PC-9 (cell line): ENCODE measurements at regions not wholly inside any gene's neighbourhood (a gene's known extent, or its start where the extent isn't known, plus 50 kb on each side); places are given as distances from the start of the nearest gene placed in this dataset.

ENCODE experiments used
- BruUV-seq: library from RNA; stranded (reverse); fragments of 400-500 nt; replicated peaks from 2 replicates; lab custom pipeline; 2021; lab: Mats Ljungman, UMichigan
- CTCF ChIA-PET: fragments of 300-600 bp; sonication (Branson Sonifier 250); formaldehyde crosslinking; loops from one replicate; lab custom pipeline; 2022; ENCODE audit warnings: antibody characterized with exemption; lab: Charles Lee
- POLR2A ChIA-PET: fragments of 300-600 bp; sonication (Branson Sonifier 250); formaldehyde crosslinking; loops from one replicate; lab custom pipeline; 2022; ENCODE audit warnings: antibody characterized with exemption; ENCODE audit not compliant: unreplicated experiment; lab: Charles Lee
- DNase-seq, 2 experiments: peaks; one replicate each; pipeline versions ENCODE4 v3.0.0 to v3.0.0-alpha.2; 2015 to 2022; ENCODE audit warnings: mixed read lengths in 1 of 2
- H2AFZ ChIP-seq: fragments of 200-600 bp; sonication (generic); 2 replicates; pipeline ENCODE4 v1.8.1; 2017; ENCODE audit warnings: antibody characterized with exemption
- H3F3A ChIP-seq: fragments of 200-600 bp; sonication (generic); 2 replicates; pipeline ENCODE4 v1.8.1; 2017; ENCODE audit warnings: antibody characterized with exemption, mild to moderate bottlenecking, low read depth; ENCODE audit not compliant: insufficient read depth
- H3K27ac ChIP-seq: fragments of 200-600 bp; sonication (generic); 2 replicates; pipeline ENCODE4 v1.6.1; 2016; ENCODE audit warnings: mixed run types
- H3K27me3 ChIP-seq: fragments of 200-600 bp; sonication (generic); 2 replicates; pipeline ENCODE4 v1.6.1; 2016; ENCODE audit warnings: low read depth, mixed run types; ENCODE audit not compliant: insufficient read depth
- H3K36me3 ChIP-seq: fragments of 200-600 bp; sonication (generic); 2 replicates; pipeline ENCODE4 v1.6.1; 2016; ENCODE audit warnings: low read depth, mixed run types
- H3K4me1 ChIP-seq: fragments of 200-600 bp; sonication (generic); replicated peaks from 2 replicates; pipeline ENCODE4 v1.6.1; 2016; ENCODE audit warnings: mixed run types; ENCODE audit not compliant: insufficient read depth
- H3K4me2 ChIP-seq: fragments of 200-600 bp; sonication (generic); 2 replicates; pipeline ENCODE4 v1.6.1; 2017; ENCODE audit warnings: mixed run types
- H3K4me3 ChIP-seq: fragments of 200-600 bp; sonication (generic); 2 replicates; pipeline ENCODE4 v1.6.1; 2016; ENCODE audit warnings: mixed run types
- H3K79me2 ChIP-seq: fragments of 200-600 bp; sonication (generic); 2 replicates; pipeline ENCODE4 v1.6.1; 2017; ENCODE audit warnings: low read depth, mixed run types
- H3K9me2 ChIP-seq: fragments of 200-600 bp; sonication (generic); 2 replicates; pipeline ENCODE4 v1.8.1; 2017; ENCODE audit warnings: mild to moderate bottlenecking; ENCODE audit not compliant: insufficient read depth
- H3K9me3 ChIP-seq: fragments of 200-600 bp; sonication (generic); 2 replicates; pipeline ENCODE4 v1.8.1; 2016; ENCODE audit warnings: low read depth; ENCODE audit not compliant: insufficient read depth
- H4K20me1 ChIP-seq: fragments of 200-600 bp; sonication (generic); 2 replicates; pipeline ENCODE4 v1.8.1; 2017; ENCODE audit not compliant: insufficient read depth
- EZH2 ChIP-seq: fragments of 200-600 bp; sonication (generic); IDR thresholded peaks from 2 replicates; pipeline ENCODE4 v1.8.0; 2017; ENCODE audit warnings: antibody characterized with exemption, low read depth
- intact Hi-C: fragments of 100-400 bp; cut with micrococcal nuclease; formaldehyde crosslinking; loops from one replicate; pipeline ENCODE4 v1.10.0; 2022; ENCODE audit not compliant: unreplicated experiment
- TF ChIP-seq, protein P1 (sequence below): fragments of 200-600 bp; sonication (generic); conservative IDR thresholded peaks from 2 replicates; pipeline ENCODE4 v1.6.1; 2017; ENCODE audit warnings: mixed run types, antibody characterized with exemption, mild to moderate bottlenecking, moderate library complexity

DNA sequence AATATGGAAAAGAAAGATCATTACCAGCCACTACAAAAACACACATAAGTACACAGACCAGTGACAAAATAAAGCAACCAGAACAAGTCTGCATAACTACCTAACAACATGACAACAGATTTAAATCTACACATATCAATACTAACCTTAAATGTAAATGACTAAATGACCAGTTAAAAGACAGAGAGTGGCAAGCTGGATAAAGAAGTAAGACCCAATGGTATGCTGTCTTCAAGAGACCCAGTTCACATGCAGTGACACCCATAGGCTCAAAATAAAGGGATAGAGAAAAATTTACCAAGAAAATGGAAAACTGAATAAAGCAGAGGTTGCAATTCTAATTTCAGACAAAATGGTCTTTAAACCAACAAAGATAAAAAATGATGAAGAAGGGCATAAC, 938.1 kb downstream of the EFNA5 start:
- CTCF ChIA-PET = no interaction called here
- no peaks in the 10 kb centered on the region for H3K79me2 ChIP-seq
- no peaks in the 10 kb centered on the region for H3K9me2 ChIP-seq
- no peak for DNase-seq
- H3K27me3 ChIP-seq = no peaks in the 10 kb centered on the region
- no peak overlapping the region for H3K4me3 ChIP-seq
- intact Hi-C loops = no loop called here
- no peak overlapping the region for H3K27ac ChIP-seq
- no peaks in the 10 kb centered on the region for H3K4me1 ChIP-seq
- no peaks in the 10 kb centered on the region for H3K36me3 ChIP-seq
- no peak overlapping the region for H2AFZ ChIP-seq
- no peak overlapping the region for H3K4me2 ChIP-seq
- no peaks in the 10 kb centered on the region for H3K9me3 ChIP-seq
- POLR2A ChIA-PET = no interaction called here
- no peaks in the 10 kb centered on the region for H4K20me1 ChIP-seq
- no peak for TF ChIP-seq EZH2
- TF ChIP-seq, protein P1, sequence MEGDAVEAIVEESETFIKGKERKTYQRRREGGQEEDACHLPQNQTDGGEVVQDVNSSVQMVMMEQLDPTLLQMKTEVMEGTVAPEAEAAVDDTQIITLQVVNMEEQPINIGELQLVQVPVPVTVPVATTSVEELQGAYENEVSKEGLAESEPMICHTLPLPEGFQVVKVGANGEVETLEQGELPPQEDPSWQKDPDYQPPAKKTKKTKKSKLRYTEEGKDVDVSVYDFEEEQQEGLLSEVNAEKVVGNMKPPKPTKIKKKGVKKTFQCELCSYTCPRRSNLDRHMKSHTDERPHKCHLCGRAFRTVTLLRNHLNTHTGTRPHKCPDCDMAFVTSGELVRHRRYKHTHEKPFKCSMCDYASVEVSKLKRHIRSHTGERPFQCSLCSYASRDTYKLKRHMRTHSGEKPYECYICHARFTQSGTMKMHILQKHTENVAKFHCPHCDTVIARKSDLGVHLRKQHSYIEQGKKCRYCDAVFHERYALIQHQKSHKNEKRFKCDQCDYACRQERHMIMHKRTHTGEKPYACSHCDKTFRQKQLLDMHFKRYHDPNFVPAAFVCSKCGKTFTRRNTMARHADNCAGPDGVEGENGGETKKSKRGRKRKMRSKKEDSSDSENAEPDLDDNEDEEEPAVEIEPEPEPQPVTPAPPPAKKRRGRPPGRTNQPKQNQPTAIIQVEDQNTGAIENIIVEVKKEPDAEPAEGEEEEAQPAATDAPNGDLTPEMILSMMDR = no peak
- no TSS peak for BruUV-seq
- H3F3A ChIP-seq = no peaks in the 10 kb centered on the region

- ChIA-PET CTCF (no interaction called here), POLR2A (no interaction called here)
- no peaks in the 10 kb centered on the region for H3K9me3 ChIP-seq
- H3F3A ChIP-seq = no peaks in the 10 kb centered on the region
- no peaks in the 10 kb centered on the region for H3K36me3 ChIP-seq
- no TSS peak for BruUV-seq
- no peak overlapping the region for H3K27ac ChIP-seq
- H4K20me1 ChIP-seq = no peaks in the 10 kb centered on the region
- H3K4me2 ChIP-seq = no peak overlapping the region
- no peak overlapping the region for H2AFZ ChIP-seq
- DNase-seq = no peak
- H3K4me1 ChIP-seq = no peaks in the 10 kb centered on the region
- no peaks in the 10 kb centered on the region for H3K9me2 ChIP-seq
- H3K27me3 ChIP-seq = no peaks in the 10 kb centered on the region
- no peaks in the 10 kb centered on the region for H3K79me2 ChIP-seq
- H3K4me3 ChIP-seq = no peak overlapping the region
- intact Hi-C loops = no loop called here
- TF ChIP-seq, protein P1 = no peak
- TF ChIP-seq EZH2 = no peak
These were observed 939.8 kb downstream of the EFNA5 start for GRCh38 chr5:106730912-106731311.

DNA sequence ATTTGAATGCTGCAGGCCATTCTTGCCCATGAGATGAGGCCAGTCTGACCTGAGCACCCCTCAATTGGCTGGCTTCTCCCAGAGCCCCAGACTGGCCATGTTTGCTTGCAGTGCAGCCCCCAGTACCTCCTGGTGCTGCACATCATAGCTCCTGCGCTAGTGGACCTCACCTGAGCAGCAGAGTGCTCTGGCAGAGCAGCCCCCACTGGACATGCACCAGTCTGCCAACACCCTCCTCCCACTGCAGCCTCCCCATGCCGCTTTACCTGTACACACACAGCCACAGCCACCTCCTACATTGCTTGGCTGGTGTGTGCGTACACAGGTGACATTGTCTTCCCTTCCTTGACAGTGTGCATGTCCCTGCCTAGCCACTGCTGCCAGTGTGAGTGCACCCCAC, 940.2 kb downstream of the EFNA5 start:
- Histone ChIP-seq H3K27me3 (no peaks in the 10 kb centered on the region), H4K20me1 (no peaks in the 10 kb centered on the region), H3K4me1 (no peaks in the 10 kb centered on the region), H3K4me2 (no peak overlapping the region), H3K9me3 (no peaks in the 10 kb centered on the region), H3K27ac (no peak overlapping the region), H3K36me3 (no peaks in the 10 kb centered on the region), H3K79me2 (no peaks in the 10 kb centered on the region), H2AFZ (no peak overlapping the region), H3K4me3 (no peak overlapping the region), H3K9me2 (no peaks in the 10 kb centered on the region), H3F3A (no peaks in the 10 kb centered on the region)
- intact Hi-C loops = no loop called here
- ChIA-PET CTCF (no interaction called here), POLR2A (no interaction called here)
- no TSS peak for BruUV-seq
- no peak for DNase-seq
- no peak for TF ChIP-seq EZH2
- TF ChIP-seq, protein P1 = no peak
